PC-9 (cell line): ENCODE measurements at regions not wholly inside any gene's neighbourhood (a gene's known extent, or its start where the extent isn't known, plus 50 kb on each side); places are given as distances from the start of the nearest gene placed in this dataset.
A peak's percentile ranks its signal among the peaks of the same experiment; 100 is the strongest.

Source experiments
- BruUV-seq: library from RNA; stranded (reverse); fragments of 400-500 nt; replicated peaks from 2 replicates; lab custom pipeline; 2021; lab: Mats Ljungman, UMichigan
- CTCF ChIA-PET: fragments of 300-600 bp; sonication (Branson Sonifier 250); formaldehyde crosslinking; loops from one replicate; lab custom pipeline; 2022; ENCODE audit warnings: antibody characterized with exemption; lab: Charles Lee
- POLR2A ChIA-PET: fragments of 300-600 bp; sonication (Branson Sonifier 250); formaldehyde crosslinking; loops from one replicate; lab custom pipeline; 2022; ENCODE audit warnings: antibody characterized with exemption; ENCODE audit not compliant: unreplicated experiment; lab: Charles Lee
- DNase-seq, 2 experiments: peaks; one replicate each; pipeline versions ENCODE4 v3.0.0 to v3.0.0-alpha.2; 2015 to 2022; ENCODE audit warnings: mixed read lengths in 1 of 2
- H2AFZ ChIP-seq: fragments of 200-600 bp; sonication (generic); 2 replicates; pipeline ENCODE4 v1.8.1; 2017; ENCODE audit warnings: antibody characterized with exemption
- H3F3A ChIP-seq: fragments of 200-600 bp; sonication (generic); 2 replicates; pipeline ENCODE4 v1.8.1; 2017; ENCODE audit warnings: antibody characterized with exemption, mild to moderate bottlenecking, low read depth; ENCODE audit not compliant: insufficient read depth
- H3K27ac ChIP-seq: fragments of 200-600 bp; sonication (generic); 2 replicates; pipeline ENCODE4 v1.6.1; 2016; ENCODE audit warnings: mixed run types
- H3K27me3 ChIP-seq: fragments of 200-600 bp; sonication (generic); 2 replicates; pipeline ENCODE4 v1.6.1; 2016; ENCODE audit warnings: low read depth, mixed run types; ENCODE audit not compliant: insufficient read depth
- H3K36me3 ChIP-seq: fragments of 200-600 bp; sonication (generic); 2 replicates; pipeline ENCODE4 v1.6.1; 2016; ENCODE audit warnings: low read depth, mixed run types
- H3K4me1 ChIP-seq: fragments of 200-600 bp; sonication (generic); replicated peaks from 2 replicates; pipeline ENCODE4 v1.6.1; 2016; ENCODE audit warnings: mixed run types; ENCODE audit not compliant: insufficient read depth
- H3K4me2 ChIP-seq: fragments of 200-600 bp; sonication (generic); 2 replicates; pipeline ENCODE4 v1.6.1; 2017; ENCODE audit warnings: mixed run types
- H3K4me3 ChIP-seq: fragments of 200-600 bp; sonication (generic); 2 replicates; pipeline ENCODE4 v1.6.1; 2016; ENCODE audit warnings: mixed run types
- H3K79me2 ChIP-seq: fragments of 200-600 bp; sonication (generic); 2 replicates; pipeline ENCODE4 v1.6.1; 2017; ENCODE audit warnings: low read depth, mixed run types
- H3K9me2 ChIP-seq: fragments of 200-600 bp; sonication (generic); 2 replicates; pipeline ENCODE4 v1.8.1; 2017; ENCODE audit warnings: mild to moderate bottlenecking; ENCODE audit not compliant: insufficient read depth
- H3K9me3 ChIP-seq: fragments of 200-600 bp; sonication (generic); 2 replicates; pipeline ENCODE4 v1.8.1; 2016; ENCODE audit warnings: low read depth; ENCODE audit not compliant: insufficient read depth
- H4K20me1 ChIP-seq: fragments of 200-600 bp; sonication (generic); 2 replicates; pipeline ENCODE4 v1.8.1; 2017; ENCODE audit not compliant: insufficient read depth
- EZH2 ChIP-seq: fragments of 200-600 bp; sonication (generic); IDR thresholded peaks from 2 replicates; pipeline ENCODE4 v1.8.0; 2017; ENCODE audit warnings: antibody characterized with exemption, low read depth
- intact Hi-C: fragments of 100-400 bp; cut with micrococcal nuclease; formaldehyde crosslinking; loops from one replicate; pipeline ENCODE4 v1.10.0; 2022; ENCODE audit not compliant: unreplicated experiment
- TF ChIP-seq, protein P1 (sequence below): fragments of 200-600 bp; sonication (generic); conservative IDR thresholded peaks from 2 replicates; pipeline ENCODE4 v1.6.1; 2017; ENCODE audit warnings: mixed run types, antibody characterized with exemption, mild to moderate bottlenecking, moderate library complexity

DNA sequence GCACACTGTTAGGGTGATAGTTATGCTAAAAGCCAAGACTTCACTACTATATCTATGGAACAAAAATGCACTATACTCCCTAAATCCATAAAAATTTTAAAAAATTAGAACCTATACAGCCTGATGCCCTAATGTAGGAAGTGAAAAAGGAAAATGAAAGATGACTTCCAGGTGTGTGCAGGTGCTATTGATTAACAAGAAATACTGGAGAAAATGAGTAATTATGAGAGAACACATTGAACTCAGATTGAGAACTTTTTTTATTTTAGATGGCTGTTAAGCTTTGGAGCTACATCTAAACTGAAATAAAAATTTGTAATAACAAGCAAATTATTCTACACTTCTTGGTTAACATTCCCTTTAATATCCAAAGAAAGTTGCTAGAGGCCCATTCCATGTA lies 1015.7 kb downstream of the PCDH9 start:
- BruUV-seq, result no TSS peak
- Histone ChIP-seq H3K79me2 (no peaks in the 10 kb centered on the region), H3K4me1 (no peaks in the 10 kb centered on the region), H4K20me1 (no peaks in the 10 kb centered on the region), H3K9me3 (no peaks in the 10 kb centered on the region), H3K36me3 (no peaks in the 10 kb centered on the region), H3K27ac (no peak overlapping the region), H2AFZ (no peak overlapping the region), H3K9me2 (no peaks in the 10 kb centered on the region), H3K4me3 (no peak overlapping the region), H3K27me3 (no peaks in the 10 kb centered on the region), H3F3A (no peaks in the 10 kb centered on the region), H3K4me2 (no peak overlapping the region)
- no peak for TF ChIP-seq EZH2
- TF ChIP-seq, protein P1, sequence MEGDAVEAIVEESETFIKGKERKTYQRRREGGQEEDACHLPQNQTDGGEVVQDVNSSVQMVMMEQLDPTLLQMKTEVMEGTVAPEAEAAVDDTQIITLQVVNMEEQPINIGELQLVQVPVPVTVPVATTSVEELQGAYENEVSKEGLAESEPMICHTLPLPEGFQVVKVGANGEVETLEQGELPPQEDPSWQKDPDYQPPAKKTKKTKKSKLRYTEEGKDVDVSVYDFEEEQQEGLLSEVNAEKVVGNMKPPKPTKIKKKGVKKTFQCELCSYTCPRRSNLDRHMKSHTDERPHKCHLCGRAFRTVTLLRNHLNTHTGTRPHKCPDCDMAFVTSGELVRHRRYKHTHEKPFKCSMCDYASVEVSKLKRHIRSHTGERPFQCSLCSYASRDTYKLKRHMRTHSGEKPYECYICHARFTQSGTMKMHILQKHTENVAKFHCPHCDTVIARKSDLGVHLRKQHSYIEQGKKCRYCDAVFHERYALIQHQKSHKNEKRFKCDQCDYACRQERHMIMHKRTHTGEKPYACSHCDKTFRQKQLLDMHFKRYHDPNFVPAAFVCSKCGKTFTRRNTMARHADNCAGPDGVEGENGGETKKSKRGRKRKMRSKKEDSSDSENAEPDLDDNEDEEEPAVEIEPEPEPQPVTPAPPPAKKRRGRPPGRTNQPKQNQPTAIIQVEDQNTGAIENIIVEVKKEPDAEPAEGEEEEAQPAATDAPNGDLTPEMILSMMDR, result no peak
- ChIA-PET CTCF (no interaction called here), POLR2A (no interaction called here)
- no peak for DNase-seq
- intact Hi-C loops, result no loop called here

DNA sequence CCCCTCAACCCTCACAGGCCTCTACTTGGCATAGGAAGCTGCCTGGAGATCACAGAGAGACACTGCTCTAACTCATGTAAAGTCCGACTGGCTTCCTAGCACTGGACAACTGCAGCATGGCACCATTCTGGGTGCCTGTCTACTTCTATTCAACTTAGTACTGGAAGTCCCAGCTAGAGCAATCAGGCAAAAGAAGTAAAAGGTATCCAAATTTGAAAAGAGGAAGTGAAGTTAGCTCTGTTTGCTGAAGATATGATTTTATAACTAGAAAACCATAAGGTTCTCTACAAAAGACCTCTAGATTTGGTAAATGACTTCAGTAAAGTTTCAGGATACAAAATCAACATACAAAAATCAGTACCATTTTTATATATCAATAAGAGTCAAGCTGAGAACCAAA lies 1017.6 kb downstream of the PCDH9 start:
- BruUV-seq, result no TSS peak
- H3K9me2 ChIP-seq, result 0 out of 2 replicates have a peak, but pooled peaks cover 3% of the 10 kb centered on the region
- no peak overlapping the region for H3K4me2 ChIP-seq
- H3K4me1 ChIP-seq, result no peaks in the 10 kb centered on the region
- no peak overlapping the region for H3K4me3 ChIP-seq
- TF ChIP-seq EZH2, result no peak
- TF ChIP-seq, protein P1, result no peak
- no peaks in the 10 kb centered on the region for H4K20me1 ChIP-seq
- ChIA-PET CTCF (no interaction called here), POLR2A (interaction anchor here (0.6 kb wide), 1 partner anchor 8 kb away, joined by 5 read pairs; no protein-coding TSS in a partner anchor)
- intact Hi-C loops, result no loop called here
- no peak for DNase-seq
- H3F3A ChIP-seq, result no peaks in the 10 kb centered on the region
- no peaks in the 10 kb centered on the region for H3K9me3 ChIP-seq
- H3K27me3 ChIP-seq, result no peaks in the 10 kb centered on the region
- no peak overlapping the region for H2AFZ ChIP-seq
- H3K79me2 ChIP-seq, result no peaks in the 10 kb centered on the region
- H3K36me3 ChIP-seq, result no peaks in the 10 kb centered on the region
- no peak overlapping the region for H3K27ac ChIP-seq

GRCh38 chr13:66210677-66211076 lies 1019.5 kb downstream of the PCDH9 start:
- CTCF ChIA-PET, result no interaction called here
- POLR2A ChIA-PET, result no interaction called here
- Histone ChIP-seq H3K4me1 (no peaks in the 10 kb centered on the region), H3K9me3 (no peaks in the 10 kb centered on the region), H3K9me2 (0 out of 2 replicates have a peak, but pooled peaks cover 3% of the 10 kb centered on the region), H2AFZ (no peak overlapping the region), H3K4me3 (no peak overlapping the region), H3K4me2 (no peak overlapping the region), H3K27ac (no peak overlapping the region), H3K27me3 (no peaks in the 10 kb centered on the region), H3K79me2 (no peaks in the 10 kb centered on the region), H3F3A (no peaks in the 10 kb centered on the region), H4K20me1 (no peaks in the 10 kb centered on the region), H3K36me3 (no peaks in the 10 kb centered on the region)
- intact Hi-C loops, result no loop called here
- TF ChIP-seq, protein P1, result no peak
- no peak for TF ChIP-seq EZH2
- peak in 1 of 2 experiments; percentile 12 for DNase-seq
- no TSS peak for BruUV-seq
